ENCODE measurements at regions not wholly inside any gene's neighbourhood (a gene's known extent, or its start where the extent isn't known, plus 50 kb on each side); places are given as distances from the start of the nearest gene placed in this dataset.

GRCh38 chr6:145529582-145529981 is 205.7 kb downstream of the EPM2A start:
- no peak overlapping the region for H3K18ac ChIP-seq (ENCODE audit: low read length)
- DNase-seq = no peak
- peaks cover 13% of the 10 kb centered on the region for H3K4me1 ChIP-seq (ENCODE audit: control insufficient read depth, low read depth, low read length)
- H3K27me3 ChIP-seq (ENCODE audit: insufficient read depth, low read length, poor library complexity) = peaks cover 10% of the 10 kb centered on the region
- no CpG with 5 or more reads among the region's 2 CpGs for WGBS (ENCODE audit: extremely low coverage, insufficient coverage, low lambda C conversion rate)
- no peak overlapping the region for H3K27ac ChIP-seq (ENCODE audit: low read depth, low read length)
- no peak overlapping the region for H2AK5ac ChIP-seq (ENCODE audit: low read length)
- H3K4me2 ChIP-seq (ENCODE audit: low read length) = no peak overlapping the region
- no peak overlapping the region for H3K4me3 ChIP-seq (ENCODE audit: low read length)
- H4K5ac ChIP-seq (ENCODE audit: low read length) = no peak overlapping the region
- H2BK120ac ChIP-seq (ENCODE audit: low read depth, low read length) = no peak overlapping the region
- H3K9ac ChIP-seq (ENCODE audit: low read length) = no peak overlapping the region
- H2BK15ac ChIP-seq (replicated peaks; ENCODE audit: low read depth) = no peak overlapping the region
- H3K4ac ChIP-seq (ENCODE audit: low read depth, low read length) = no peak overlapping the region
- no peaks in the 10 kb centered on the region for H3K79me1 ChIP-seq (ENCODE audit: low read length)
- H2BK5ac ChIP-seq (ENCODE audit: low read length) = no peak overlapping the region
- H4K8ac ChIP-seq (ENCODE audit: low read depth, low read length) = no peak overlapping the region
- no peak overlapping the region for H3K23ac ChIP-seq (ENCODE audit: low read length)
- no peaks in the 10 kb centered on the region for H3K36me3 ChIP-seq (ENCODE audit: control insufficient read depth, insufficient read depth, low read length)
- no peak overlapping the region for H3K56ac ChIP-seq (ENCODE audit: low read length)
- no peaks in the 10 kb centered on the region for H3K79me2 ChIP-seq (ENCODE audit: control insufficient read depth, insufficient read depth, low read length)

DNA sequence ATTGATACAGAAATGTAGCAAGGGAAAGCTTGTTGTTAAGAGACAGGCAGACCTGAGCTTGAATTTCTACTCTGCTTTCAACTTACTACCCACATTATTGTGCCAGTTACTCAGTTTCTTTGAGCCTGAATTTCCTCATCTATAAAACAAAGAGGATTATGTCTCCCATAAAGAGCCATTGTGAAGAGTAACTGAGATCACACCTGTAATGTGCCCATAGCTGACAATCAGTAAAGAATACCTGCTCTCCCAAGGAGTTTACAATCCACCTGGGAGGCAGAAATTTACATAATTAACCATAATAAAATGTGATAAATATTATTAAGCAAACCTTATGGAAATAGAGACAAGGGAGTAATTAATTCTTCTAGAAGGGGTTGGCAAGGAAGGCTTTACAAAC is 204.9 kb downstream of the EPM2A start:
- H3K4ac ChIP-seq (ENCODE audit: low read depth, low read length) = no peak overlapping the region
- no peak overlapping the region for H3K4me2 ChIP-seq (ENCODE audit: low read length)

GRCh38 chr6:145531032-145531431 is 204.3 kb downstream of the EPM2A start:
- no peaks in the 10 kb centered on the region for H3K79me1 ChIP-seq (ENCODE audit: low read length)
- no peak overlapping the region for H3K4me3 ChIP-seq (ENCODE audit: low read length)
- H2BK120ac ChIP-seq (ENCODE audit: low read depth, low read length) = no peak overlapping the region
- no peak overlapping the region for H3K23ac ChIP-seq (ENCODE audit: low read length)
- peaks cover 15% of the 10 kb centered on the region for H3K27me3 ChIP-seq (ENCODE audit: insufficient read depth, low read length, poor library complexity)
- no peaks in the 10 kb centered on the region for H3K36me3 ChIP-seq (ENCODE audit: control insufficient read depth, insufficient read depth, low read length)
- H2BK15ac ChIP-seq (replicated peaks; ENCODE audit: low read depth) = no peak overlapping the region
- no peak for DNase-seq
- no peak overlapping the region for H4K8ac ChIP-seq (ENCODE audit: low read depth, low read length)
- H3K9ac ChIP-seq (ENCODE audit: low read length) = no peak overlapping the region
- no peak overlapping the region for H3K18ac ChIP-seq (ENCODE audit: low read length)
- H2AK5ac ChIP-seq (ENCODE audit: low read length) = no peak overlapping the region
- H2BK5ac ChIP-seq (ENCODE audit: low read length) = no peak overlapping the region
- H3K27ac ChIP-seq (ENCODE audit: low read depth, low read length) = no peak overlapping the region
- no CpG with 5 or more reads among the region's 1 CpG for WGBS (ENCODE audit: extremely low coverage, insufficient coverage, low lambda C conversion rate)
- no peak overlapping the region for H3K56ac ChIP-seq (ENCODE audit: low read length)
- H3K4me1 ChIP-seq (ENCODE audit: control insufficient read depth, low read depth, low read length) = peaks cover 13% of the 10 kb centered on the region
- H3K4me2 ChIP-seq (ENCODE audit: low read length) = no peak overlapping the region
- no peaks in the 10 kb centered on the region for H3K79me2 ChIP-seq (ENCODE audit: control insufficient read depth, insufficient read depth, low read length)
- H3K4ac ChIP-seq (ENCODE audit: low read depth, low read length) = no peak overlapping the region
- H4K5ac ChIP-seq (ENCODE audit: low read length) = no peak overlapping the region

More for the DNA sequence above, 204.9 kb downstream of the EPM2A start:
- Histone ChIP-seq H3K4me3 (ENCODE audit: low read length) (no peak overlapping the region), H3K27ac (ENCODE audit: low read depth, low read length) (no peak overlapping the region), H3K4me1 (ENCODE audit: control insufficient read depth, low read depth, low read length) (peaks cover 13% of the 10 kb centered on the region), H3K79me2 (ENCODE audit: control insufficient read depth, insufficient read depth, low read length) (no peaks in the 10 kb centered on the region), H2AK5ac (ENCODE audit: low read length) (no peak overlapping the region), H2BK5ac (ENCODE audit: low read length) (no peak overlapping the region), H3K9ac (ENCODE audit: low read length) (no peak overlapping the region), H3K36me3 (ENCODE audit: control insufficient read depth, insufficient read depth, low read length) (no peaks in the 10 kb centered on the region), H4K8ac (ENCODE audit: low read depth, low read length) (no peak overlapping the region), H3K27me3 (ENCODE audit: insufficient read depth, low read length, poor library complexity) (peaks cover 15% of the 10 kb centered on the region), H3K56ac (ENCODE audit: low read length) (no peak overlapping the region), H3K18ac (ENCODE audit: low read length) (no peak overlapping the region), H2BK120ac (ENCODE audit: low read depth, low read length) (no peak overlapping the region), H3K79me1 (ENCODE audit: low read length) (no peaks in the 10 kb centered on the region), H3K23ac (ENCODE audit: low read length) (no peak overlapping the region), H2BK15ac (replicated peaks; ENCODE audit: low read depth) (no peak overlapping the region), H4K5ac (ENCODE audit: low read length) (no peak overlapping the region)
- DNase-seq = no peak

GRCh38 chr6:145531822-145532221 is 203.5 kb downstream of the EPM2A start:
- H2BK5ac ChIP-seq (ENCODE audit: low read length) = no peak overlapping the region
- H3K9ac ChIP-seq (ENCODE audit: low read length) = no peak overlapping the region
- H3K27me3 ChIP-seq (ENCODE audit: insufficient read depth, low read length, poor library complexity) = peaks cover 15% of the 10 kb centered on the region
- WGBS (ENCODE audit: extremely low coverage, insufficient coverage, low lambda C conversion rate) = no CpG with 5 or more reads among the region's 3 CpGs
- no peak overlapping the region for H3K18ac ChIP-seq (ENCODE audit: low read length)
- H3K79me2 ChIP-seq (ENCODE audit: control insufficient read depth, insufficient read depth, low read length) = no peaks in the 10 kb centered on the region
- peaks cover 13% of the 10 kb centered on the region for H3K4me1 ChIP-seq (ENCODE audit: control insufficient read depth, low read depth, low read length)
- H3K27ac ChIP-seq (ENCODE audit: low read depth, low read length) = peak overlapping the region; percentile 57
- H3K23ac ChIP-seq (ENCODE audit: low read length) = no peak overlapping the region
- no peak overlapping the region for H3K4me2 ChIP-seq (ENCODE audit: low read length)
- no peak overlapping the region for H2AK5ac ChIP-seq (ENCODE audit: low read length)
- H3K36me3 ChIP-seq (ENCODE audit: control insufficient read depth, insufficient read depth, low read length) = no peaks in the 10 kb centered on the region
- H3K4me3 ChIP-seq (ENCODE audit: low read length) = no peak overlapping the region
- no peak overlapping the region for H2BK120ac ChIP-seq (ENCODE audit: low read depth, low read length)
- H2BK15ac ChIP-seq (replicated peaks; ENCODE audit: low read depth) = no peak overlapping the region
- no peak overlapping the region for H3K56ac ChIP-seq (ENCODE audit: low read length)
- H3K4ac ChIP-seq (ENCODE audit: low read depth, low read length) = no peak overlapping the region
- DNase-seq = peak; percentile 87
- H4K8ac ChIP-seq (ENCODE audit: low read depth, low read length) = no peak overlapping the region
- H3K79me1 ChIP-seq (ENCODE audit: low read length) = no peaks in the 10 kb centered on the region
- no peak overlapping the region for H4K5ac ChIP-seq (ENCODE audit: low read length)

GRCh38 chr6:145532361-145532760 is 203.0 kb downstream of the EPM2A start:
- Histone ChIP-seq H2BK5ac (ENCODE audit: low read length) (no peak overlapping the region), H3K79me1 (ENCODE audit: low read length) (no peaks in the 10 kb centered on the region), H3K4me1 (ENCODE audit: control insufficient read depth, low read depth, low read length) (peaks cover 13% of the 10 kb centered on the region), H4K8ac (ENCODE audit: low read depth, low read length) (no peak overlapping the region), H3K27ac (ENCODE audit: low read depth, low read length) (no peak overlapping the region), H3K9ac (ENCODE audit: low read length) (no peak overlapping the region), H3K79me2 (ENCODE audit: control insufficient read depth, insufficient read depth, low read length) (no peaks in the 10 kb centered on the region), H3K36me3 (ENCODE audit: control insufficient read depth, insufficient read depth, low read length) (no peaks in the 10 kb centered on the region), H2AK5ac (ENCODE audit: low read length) (no peak overlapping the region), H3K4me2 (ENCODE audit: low read length) (no peak overlapping the region), H3K56ac (ENCODE audit: low read length) (no peak overlapping the region), H4K5ac (ENCODE audit: low read length) (no peak overlapping the region), H2BK15ac (replicated peaks; ENCODE audit: low read depth) (no peak overlapping the region), H3K18ac (ENCODE audit: low read length) (no peak overlapping the region), H2BK120ac (ENCODE audit: low read depth, low read length) (no peak overlapping the region), H3K23ac (ENCODE audit: low read length) (no peak overlapping the region), H3K4me3 (ENCODE audit: low read length) (no peak overlapping the region), H3K4ac (ENCODE audit: low read depth, low read length) (no peak overlapping the region), H3K27me3 (ENCODE audit: insufficient read depth, low read length, poor library complexity) (peaks cover 15% of the 10 kb centered on the region)
- WGBS (ENCODE audit: extremely low coverage, insufficient coverage, low lambda C conversion rate) = no CpG with 5 or more reads among the region's 4 CpGs
- DNase-seq = peak; percentile 46

DNA sequence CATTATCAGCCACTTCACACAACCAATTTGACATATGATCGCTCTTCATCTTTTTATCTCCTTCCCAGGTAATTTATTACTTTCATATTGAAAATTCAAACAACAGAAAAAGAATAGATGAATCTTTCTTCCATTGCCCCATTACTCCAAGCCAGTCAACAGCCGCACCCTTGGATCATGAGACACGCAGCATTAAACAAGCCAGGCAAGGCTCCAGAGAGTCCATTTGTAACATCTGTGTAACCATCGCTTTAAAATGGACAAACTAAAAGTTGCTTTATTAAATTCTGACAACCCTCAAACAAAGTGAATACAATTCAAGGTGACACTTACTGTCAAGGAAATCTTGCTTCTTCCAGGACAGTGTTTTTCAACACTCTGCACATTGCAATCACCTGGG is 200.3 kb downstream of the EPM2A start:
- no peaks in the 10 kb centered on the region for H3K79me1 ChIP-seq (ENCODE audit: low read length)

More for the DNA sequence above, 200.3 kb downstream of the EPM2A start:
- Histone ChIP-seq H3K27me3 (ENCODE audit: insufficient read depth, low read length, poor library complexity) (peaks cover 11% of the 10 kb centered on the region), H2BK120ac (ENCODE audit: low read depth, low read length) (no peak overlapping the region), H3K23ac (ENCODE audit: low read length) (no peak overlapping the region), H4K5ac (ENCODE audit: low read length) (no peak overlapping the region), H2BK15ac (replicated peaks; ENCODE audit: low read depth) (no peak overlapping the region), H3K4ac (ENCODE audit: low read depth, low read length) (no peak overlapping the region), H2BK5ac (ENCODE audit: low read length) (no peak overlapping the region), H3K9ac (ENCODE audit: low read length) (no peak overlapping the region), H3K36me3 (ENCODE audit: control insufficient read depth, insufficient read depth, low read length) (no peaks in the 10 kb centered on the region), H3K4me1 (ENCODE audit: control insufficient read depth, low read depth, low read length) (peaks cover 11% of the 10 kb centered on the region), H3K4me3 (ENCODE audit: low read length) (no peak overlapping the region), H2AK5ac (ENCODE audit: low read length) (no peak overlapping the region), H3K18ac (ENCODE audit: low read length) (no peak overlapping the region), H3K79me2 (ENCODE audit: control insufficient read depth, insufficient read depth, low read length) (no peaks in the 10 kb centered on the region), H3K4me2 (ENCODE audit: low read length) (no peak overlapping the region), H3K56ac (ENCODE audit: low read length) (no peak overlapping the region), H3K27ac (ENCODE audit: low read depth, low read length) (no peak overlapping the region), H4K8ac (ENCODE audit: low read depth, low read length) (no peak overlapping the region)
- WGBS (ENCODE audit: extremely low coverage, insufficient coverage, low lambda C conversion rate) = no CpG with 5 or more reads among the region's 4 CpGs
- no peak for DNase-seq
